SK-N-MC (cell line): ENCODE measurements at regions not wholly inside any gene's neighbourhood (a gene's known extent, or its start where the extent isn't known, plus 50 kb on each side); places are given as distances from the start of the nearest gene placed in this dataset.

Experiments
- EZH2 ChIP-seq: fragments of 200-600 bp; sonication (generic); IDR thresholded peaks from one replicate; pipeline ENCODE4 v1.6.1; 2017; ENCODE audit warnings: antibody characterized with exemption
- POLR2AphosphoS5 ChIP-seq: IDR thresholded peaks from 2 replicates; pipeline ENCODE4 v1.6.1; 2012; ENCODE audit warnings: mild to moderate bottlenecking, low read depth, low read length, borderline replicate concordance

- TF ChIP-seq EZH2 (no peak), POLR2AphosphoS5 (no peak)
Observed at GRCh38 chr17:77312786-77313599, 172.2 kb downstream of the SEC14L1 start.
